GM19351 (cell line): ENCODE measurements at regions not wholly inside any gene's neighbourhood (a gene's known extent, or its start where the extent isn't known, plus 50 kb on each side); places are given as distances from the start of the nearest gene placed in this dataset.
A peak's percentile ranks its signal among the peaks of the same experiment; 100 is the strongest.

Experiments used
- ATAC-seq: cut with Tn5 transposase; IDR thresholded peaks from one replicate; pipeline ENCODE4 v1.9.1; 2021; ENCODE audit warnings: mild to moderate bottlenecking, moderate library complexity; ENCODE audit not compliant: unreplicated experiment

- ATAC-seq = no peak
Measured at GRCh38 chr18:41842886-41843285, 112.1 kb upstream of the PIK3C3 start.

DNA sequence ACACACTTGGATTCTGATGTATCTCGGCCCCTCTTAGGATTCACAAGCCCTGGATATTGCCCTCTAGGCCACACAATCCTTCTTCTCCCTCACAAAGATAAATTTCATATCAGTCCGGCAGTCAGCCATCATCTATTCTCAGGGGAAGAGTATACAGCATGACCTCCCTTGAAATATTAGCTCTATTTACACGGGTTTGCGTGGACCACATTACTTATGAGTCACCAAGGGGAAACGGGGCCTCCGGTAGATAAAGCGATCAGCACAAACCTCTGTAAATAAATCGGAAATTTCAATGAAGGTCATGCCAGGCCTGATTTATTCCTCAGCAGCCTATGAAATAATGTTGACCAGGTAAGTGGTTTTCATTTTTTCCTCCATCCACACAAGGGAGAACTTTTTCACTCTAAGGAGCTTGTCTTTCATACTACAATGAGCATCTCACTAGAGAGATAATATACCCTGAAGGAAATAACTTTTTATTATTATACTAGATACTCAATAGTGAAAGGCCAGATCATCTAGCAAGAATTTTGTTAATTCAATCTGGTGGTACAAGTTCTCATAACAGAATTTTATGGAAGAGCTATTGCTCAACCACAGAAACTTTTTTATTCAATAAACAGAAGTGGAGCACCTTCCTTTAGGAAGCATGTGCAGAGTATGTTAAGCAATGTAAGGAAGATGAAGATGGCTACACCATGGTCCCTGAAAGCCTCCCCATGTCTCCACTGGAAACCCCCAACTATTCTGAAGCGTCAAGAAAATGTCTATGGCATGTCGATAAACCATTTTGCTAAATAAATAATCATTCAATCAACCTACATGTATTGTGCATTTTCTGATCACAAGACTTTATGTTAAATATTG, 125.2 kb upstream of the PIK3C3 start:
- ATAC-seq = no peak

GRCh38 chr18:41828137-41828536, 126.9 kb upstream of the PIK3C3 start:
- ATAC-seq = no peak

GRCh38 chr18:41820784-41821183, 134.2 kb upstream of the PIK3C3 start:
- peak; percentile 59 for ATAC-seq

GRCh38 chr18:41818381-41819355, 136.4 kb upstream of the PIK3C3 start:
- no peak for ATAC-seq

GRCh38 chr18:41814651-41815050, 140.4 kb upstream of the PIK3C3 start:
- no peak for ATAC-seq

- no peak for ATAC-seq
Measured at GRCh38 chr18:41809652-41810051, 145.4 kb upstream of the PIK3C3 start.

- no peak for ATAC-seq
Measured at GRCh38 chr18:41805341-41805740, 149.7 kb upstream of the PIK3C3 start.

DNA sequence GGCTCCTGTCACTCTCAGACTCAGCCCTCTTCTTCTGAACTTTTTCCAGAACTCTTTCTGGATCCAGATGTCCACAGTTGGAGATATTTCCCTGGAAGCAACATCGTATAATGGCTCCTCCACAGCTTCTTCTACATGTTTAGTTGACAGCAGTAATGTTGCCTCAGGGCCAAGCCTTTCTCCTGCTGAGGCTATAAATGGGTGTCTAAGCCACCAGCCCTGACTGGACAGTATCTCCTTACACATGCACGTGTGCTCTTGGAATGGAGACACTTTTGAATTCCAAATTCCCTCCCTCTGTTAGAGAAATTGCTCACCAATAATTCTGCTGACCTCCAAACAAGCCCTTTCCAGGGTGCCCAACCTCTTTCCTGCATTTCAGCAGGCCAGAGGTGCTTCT, 156.2 kb upstream of the PIK3C3 start:
- ATAC-seq = no peak

- no peak for ATAC-seq
Measured at GRCh38 chr18:41790687-41791086, 164.3 kb upstream of the PIK3C3 start.

- ATAC-seq = no peak
Measured at GRCh38 chr18:41789001-41789400, 166.0 kb upstream of the PIK3C3 start.

GRCh38 chr18:41783879-41784278, 171.2 kb upstream of the PIK3C3 start:
- ATAC-seq = no peak

DNA sequence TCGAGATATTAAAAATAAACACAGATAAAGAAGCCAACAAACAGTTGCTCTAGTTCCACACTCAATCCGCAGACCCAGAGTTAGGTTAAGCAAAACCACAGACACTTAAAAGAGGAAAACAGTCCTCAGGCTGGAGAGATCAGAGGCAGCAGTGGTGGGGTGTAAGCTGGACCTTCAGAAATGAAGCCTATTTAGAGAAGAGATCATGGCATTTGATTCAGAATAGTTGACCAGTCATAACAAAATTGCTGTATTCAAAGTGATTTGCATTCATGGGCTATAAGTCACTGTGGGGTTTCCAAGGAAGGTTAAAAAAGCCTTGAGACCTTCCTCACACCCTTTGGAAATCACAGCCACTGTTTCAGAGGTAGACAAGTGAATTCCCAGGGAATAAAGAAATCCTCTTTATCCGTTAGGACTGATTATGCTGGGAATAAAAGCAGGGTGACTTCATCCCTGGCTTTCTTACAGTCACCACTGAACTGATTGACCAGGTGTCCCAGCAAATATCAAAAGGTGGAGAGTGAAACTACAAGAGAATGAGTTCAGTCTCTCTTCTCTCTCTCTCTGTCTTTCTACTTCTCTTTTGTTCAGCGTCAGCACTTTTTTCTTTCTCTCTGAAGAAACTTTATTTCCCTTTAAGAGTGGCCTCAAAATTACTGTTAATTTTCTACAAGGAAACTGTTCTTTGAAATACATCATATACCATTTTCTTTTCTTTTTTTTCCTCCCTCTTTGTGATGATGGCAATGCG, 171.8 kb upstream of the PIK3C3 start:
- ATAC-seq = peak; percentile 71

DNA sequence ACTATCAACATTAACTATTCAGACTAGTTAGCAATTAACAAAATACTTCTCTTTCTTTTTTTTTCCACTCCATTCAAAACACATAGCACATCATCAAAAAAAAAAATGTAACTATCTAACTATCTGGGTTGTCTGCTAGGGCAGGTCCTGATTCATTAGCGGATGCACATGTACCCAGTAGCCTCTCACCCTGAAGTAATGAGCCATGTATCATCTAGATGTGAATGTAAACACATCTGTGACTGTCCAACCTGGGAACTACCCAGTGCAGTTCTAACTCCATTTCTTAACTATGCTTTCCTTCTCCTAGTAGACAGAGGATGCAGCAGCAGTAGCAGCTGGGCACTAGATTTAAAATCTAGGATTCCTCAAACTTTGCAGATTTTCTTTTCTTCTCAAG, 183.1 kb upstream of the PIK3C3 start:
- ATAC-seq = no peak

- no peak for ATAC-seq
Measured at GRCh38 chr18:41769265-41769664, 185.8 kb upstream of the PIK3C3 start.

DNA sequence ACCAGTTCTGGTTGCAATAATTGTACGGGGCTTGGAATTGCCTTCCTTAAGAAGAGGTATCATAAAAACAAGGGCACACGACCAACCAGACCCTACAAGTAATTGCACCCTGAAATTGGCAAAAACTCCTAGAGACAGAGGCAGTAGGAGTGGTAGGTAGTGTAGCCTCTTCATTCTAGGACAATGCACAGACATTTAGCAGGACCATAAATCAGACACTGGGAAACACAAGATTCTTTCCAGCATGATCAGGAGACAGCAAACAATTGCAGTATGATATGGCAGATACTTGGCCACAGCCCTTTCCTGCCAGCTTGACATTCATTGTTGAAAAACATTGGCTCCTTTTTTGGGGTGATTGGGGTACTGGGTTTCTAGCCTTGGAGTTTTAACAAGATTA, 186.6 kb upstream of the PIK3C3 start:
- ATAC-seq = no peak

DNA sequence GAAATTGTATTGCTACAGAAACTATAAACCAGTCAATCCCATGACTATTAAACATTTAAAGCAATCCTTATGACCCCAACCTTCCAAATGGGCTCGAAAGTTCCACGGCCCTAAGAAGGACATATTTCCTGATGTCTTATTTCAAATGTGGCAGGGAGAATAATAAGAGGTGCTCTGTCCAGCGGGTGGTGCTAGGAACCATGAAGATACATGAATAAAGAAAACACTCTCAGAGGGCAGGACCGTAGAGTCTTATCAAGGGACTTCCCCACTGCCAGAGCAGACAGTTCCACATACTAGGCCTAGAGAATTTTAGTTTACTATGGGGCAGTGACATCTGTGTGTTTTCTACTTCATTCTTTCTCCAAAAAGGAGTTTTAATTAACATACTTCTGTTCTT, 187.1 kb upstream of the PIK3C3 start:
- peak; percentile 64 for ATAC-seq

DNA sequence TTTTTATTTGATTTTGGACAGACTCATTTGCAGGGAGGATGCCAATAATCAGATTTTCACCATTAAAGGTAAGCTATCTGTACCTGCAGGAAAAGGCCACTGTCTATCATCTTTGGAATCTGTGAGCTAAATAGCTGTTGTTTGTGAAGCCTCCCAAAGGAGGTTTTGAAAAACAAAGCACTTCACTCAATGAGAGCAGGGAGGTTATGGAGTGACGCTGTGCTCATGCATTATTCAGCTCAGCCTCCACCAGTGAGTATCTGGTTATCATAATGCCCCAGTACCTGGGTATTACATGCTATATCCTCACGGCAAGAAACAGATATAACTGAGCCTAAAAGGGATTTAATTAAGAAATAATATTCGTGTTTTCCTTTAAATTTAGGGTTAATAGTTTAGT, 189.6 kb upstream of the PIK3C3 start:
- ATAC-seq = no peak

- no peak for ATAC-seq
Measured at GRCh38 chr18:41763361-41763760, 191.7 kb upstream of the PIK3C3 start.

GRCh38 chr18:41761333-41762018, 193.6 kb upstream of the PIK3C3 start:
- ATAC-seq = no peak
